Amygdala (tissue), 56 donors: ENCODE measurements at regions not wholly inside any gene's neighbourhood (a gene's known extent, or its start where the extent isn't known, plus 50 kb on each side); places are given as distances from the start of the nearest gene placed in this dataset.

Source experiments
- DNase-seq, 56 donors: peaks; one replicate each; lab custom pipeline; 2025; lab: John Stamatoyannopoulos, UW

- DNase-seq, result no peak
Observed at GRCh38 chr14:93870377-93870776, 56.8 kb upstream of the FAM181A start.

GRCh38 chr14:93869427-93869826 lies 57.7 kb upstream of the FAM181A start:
- no peak for DNase-seq

GRCh38 chr14:93868165-93868564 lies 59.0 kb upstream of the FAM181A start:
- DNase-seq, result no peak

- DNase-seq, result no peak
Observed at GRCh38 chr14:93862265-93862664, 64.9 kb upstream of the FAM181A start.

- DNase-seq, result no peak
Observed at GRCh38 chr14:93861836-93862235, 65.3 kb upstream of the FAM181A start.

GRCh38 chr14:93859957-93860356 lies 67.2 kb upstream of the FAM181A start:
- DNase-seq, result no peak

GRCh38 chr14:93858896-93859295 lies 68.2 kb upstream of the FAM181A start:
- DNase-seq, result no peak

- peak in 1 of 56 donors; percentile 10 for DNase-seq
Observed at GRCh38 chr14:93857500-93858283, 69.4 kb upstream of the PRIMA1 start.

GRCh38 chr14:93857081-93857480 lies 68.8 kb upstream of the PRIMA1 start:
- DNase-seq, result no peak

GRCh38 chr14:93855737-93856136 lies 67.5 kb upstream of the PRIMA1 start:
- no peak for DNase-seq

GRCh38 chr14:93847473-93847872 lies 59.2 kb upstream of the PRIMA1 start:
- no peak for DNase-seq

GRCh38 chr14:93838238-93838637 lies 50.0 kb upstream of the PRIMA1 start:
- no peak for DNase-seq
